ENCODE measurements at regions not wholly inside any gene's neighbourhood (a gene's known extent, or its start where the extent isn't known, plus 50 kb on each side); places are given as distances from the start of the nearest gene placed in this dataset.

DNA sequence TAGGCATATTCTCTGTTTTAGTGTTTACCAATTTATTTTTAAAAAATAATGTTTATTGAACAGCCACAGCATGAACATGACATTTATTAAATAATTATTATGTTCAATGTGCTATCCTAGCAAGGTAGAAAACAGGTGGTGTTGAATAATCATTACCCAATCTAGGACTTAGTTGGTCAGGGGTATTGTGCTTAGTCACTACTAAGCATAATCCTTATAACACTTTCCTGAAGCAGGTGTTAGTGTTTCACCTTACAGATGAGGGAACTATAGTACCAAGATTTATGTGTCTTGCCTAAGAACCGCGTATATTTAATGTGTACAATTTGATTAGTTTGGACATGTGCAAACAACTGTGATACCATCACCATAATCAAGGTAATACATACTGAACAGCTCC, 1387.2 kb upstream of the ACO1 start:
- no peak for TF ChIP-seq CTCF (IDR thresholded peaks at IDR 0.05)
- no peak for TF ChIP-seq POLR2A (IDR thresholded peaks at IDR 0.05)
- TF ChIP-seq EP300 (IDR thresholded peaks at IDR 0.05), result no peak

All from ovary (tissue), 3 donors.